ENCODE measurements at regions not wholly inside any gene's neighbourhood (a gene's known extent, or its start where the extent isn't known, plus 50 kb on each side); places are given as distances from the start of the nearest gene placed in this dataset.

GRCh38 chr20:16209951-16210361 is 363.3 kb downstream of the KIF16B start:
- peaks cover 4% of the 10 kb centered on the region; the same call in 1 of the 2 replicates for H3K4me1 ChIP-seq (ENCODE audit: insufficient read depth, low read length)
- H3K4me2 ChIP-seq (ENCODE audit: low read length), result no peak overlapping the region
- H3K27me3 ChIP-seq (ENCODE audit: low read length), result no peaks in the 10 kb centered on the region
- H3K9ac ChIP-seq (ENCODE audit: low read length), result no peak overlapping the region
- no peak overlapping the region for H3K4me3 ChIP-seq (ENCODE audit: low read length)
- no peak overlapping the region for H2AFZ ChIP-seq (ENCODE audit: low read length)
- CTCF ChIA-PET, result no interaction called here
- DNase-seq (no peak), ATAC-seq (no peak)
- H3K36me3 ChIP-seq (ENCODE audit: low read depth, low read length), result no peaks in the 10 kb centered on the region
- H3K27ac ChIP-seq (ENCODE audit: low read length), result no peak overlapping the region
- POLR2A ChIA-PET (ENCODE audit: unreplicated experiment), result no interaction called here
- no peaks in the 10 kb centered on the region for H4K20me1 ChIP-seq (ENCODE audit: low read length)
- H3K9me3 ChIP-seq (ENCODE audit: low read length), result no peaks in the 10 kb centered on the region
- no TSS peak for BruUV-seq (replicated peaks)
- H3K9me2 ChIP-seq (replicated peaks; ENCODE audit: low read length), result no peaks in the 10 kb centered on the region
- no peak for TF ChIP-seq EZH2 (IDR thresholded peaks at IDR 0.05; ENCODE audit: low read length, unreplicated experiment)
- TF ChIP-seq CTCF (conservative IDR thresholded peaks at IDR 0.05; ENCODE audit: low read depth, low read length), result no peak
- TF ChIP-seq EZH2phosphoT487 (IDR thresholded peaks at IDR 0.05; ENCODE audit: borderline replicate concordance, low read length), result no peak
- no peaks in the 10 kb centered on the region for H3K79me2 ChIP-seq (ENCODE audit: low read length)
- no peaks in the 10 kb centered on the region for H3F3A ChIP-seq (ENCODE audit: low read length, unreplicated experiment)
- intact Hi-C loops (cut with micrococcal nuclease), result no loop called here

- peaks cover 4% of the 10 kb centered on the region; the same call in 1 of the 2 replicates for H3K4me1 ChIP-seq (ENCODE audit: insufficient read depth, low read length)
- H3K27ac ChIP-seq (ENCODE audit: low read length), result no peak overlapping the region
- H3K36me3 ChIP-seq (ENCODE audit: low read depth, low read length), result no peaks in the 10 kb centered on the region
- no peak overlapping the region for H3K9ac ChIP-seq (ENCODE audit: low read length)
- H3K4me2 ChIP-seq (ENCODE audit: low read length), result no peak overlapping the region
- no TSS peak for BruUV-seq (replicated peaks)
- DNase-seq, result no peak
- H3K9me2 ChIP-seq (replicated peaks; ENCODE audit: low read length), result no peaks in the 10 kb centered on the region
- POLR2A ChIA-PET (ENCODE audit: unreplicated experiment), result no interaction called here
- no peak overlapping the region for H3K4me3 ChIP-seq (ENCODE audit: low read length)
- H2AFZ ChIP-seq (ENCODE audit: low read length), result no peak overlapping the region
- H3K27me3 ChIP-seq (ENCODE audit: low read length), result no peaks in the 10 kb centered on the region
- H4K20me1 ChIP-seq (ENCODE audit: low read length), result no peaks in the 10 kb centered on the region
- intact Hi-C loops (cut with micrococcal nuclease), result no loop called here
- no peaks in the 10 kb centered on the region for H3K9me3 ChIP-seq (ENCODE audit: low read length)
- H3F3A ChIP-seq (ENCODE audit: low read length, unreplicated experiment), result no peaks in the 10 kb centered on the region
- H3K79me2 ChIP-seq (ENCODE audit: low read length), result no peaks in the 10 kb centered on the region
- no peak for ATAC-seq
- no peak for TF ChIP-seq EZH2 (IDR thresholded peaks at IDR 0.05; ENCODE audit: low read length, unreplicated experiment)
- no peak for TF ChIP-seq CTCF (conservative IDR thresholded peaks at IDR 0.05; ENCODE audit: low read depth, low read length)
- TF ChIP-seq EZH2phosphoT487 (IDR thresholded peaks at IDR 0.05; ENCODE audit: borderline replicate concordance, low read length), result no peak
- CTCF ChIA-PET, result no interaction called here
These were observed 363.9 kb downstream of the KIF16B start for GRCh38 chr20:16209357-16209756.

- ATAC-seq (no peak), DNase-seq (no peak)
- Histone ChIP-seq H3K9ac (ENCODE audit: low read length) (no peak overlapping the region), H3K4me3 (ENCODE audit: low read length) (no peak overlapping the region), H2AFZ (ENCODE audit: low read length) (no peak overlapping the region), H3K27me3 (ENCODE audit: low read length) (no peaks in the 10 kb centered on the region), H3K27ac (ENCODE audit: low read length) (no peak overlapping the region), H3K9me3 (ENCODE audit: low read length) (no peaks in the 10 kb centered on the region), H3K4me1 (ENCODE audit: insufficient read depth, low read length) (peaks cover 4% of the 10 kb centered on the region; the same call in 1 of the 2 replicates), H4K20me1 (ENCODE audit: low read length) (no peaks in the 10 kb centered on the region), H3K36me3 (ENCODE audit: low read depth, low read length) (no peaks in the 10 kb centered on the region), H3F3A (ENCODE audit: low read length, unreplicated experiment) (no peaks in the 10 kb centered on the region), H3K4me2 (ENCODE audit: low read length) (no peak overlapping the region), H3K9me2 (replicated peaks; ENCODE audit: low read length) (no peaks in the 10 kb centered on the region), H3K79me2 (ENCODE audit: low read length) (no peaks in the 10 kb centered on the region)
- TF ChIP-seq EZH2 (IDR thresholded peaks at IDR 0.05; ENCODE audit: low read length, unreplicated experiment), result no peak
- TF ChIP-seq CTCF (conservative IDR thresholded peaks at IDR 0.05; ENCODE audit: low read depth, low read length), result no peak
- TF ChIP-seq EZH2phosphoT487 (IDR thresholded peaks at IDR 0.05; ENCODE audit: borderline replicate concordance, low read length), result no peak
- ChIA-PET CTCF (no interaction called here), POLR2A (ENCODE audit: unreplicated experiment) (no interaction called here)
- intact Hi-C loops (cut with micrococcal nuclease), result no loop called here
- BruUV-seq (replicated peaks), result no TSS peak
These were observed 364.8 kb downstream of the KIF16B start for GRCh38 chr20:16208443-16208842.
